Fibroblast of mammary gland (primary cell): ENCODE measurements at regions not wholly inside any gene's neighbourhood (a gene's known extent, or its start where the extent isn't known, plus 50 kb on each side); places are given as distances from the start of the nearest gene placed in this dataset.
"Not testable (repeated sequence)": the region's sequence is repeated elsewhere in the genome, so short reads cannot be mapped to it uniquely, and the experiment has no call there.

Source experiments
- DNase-seq: peaks from one replicate; pipeline ENCODE4 v3.0.0-alpha.2; 2010; ENCODE audit warnings: low read depth
- H3K4me3 ChIP-seq: 2 replicates; pipeline ENCODE4 v1.5.1; 2011; ENCODE audit warnings: low read depth, mild to moderate bottlenecking, low read length, moderate library complexity; ENCODE audit not compliant: control insufficient read depth

GRCh38 chr10:45902324-45902723 is 55.0 kb upstream of the AGAP4 start:
- not testable (repeated sequence) for DNase-seq, H3K4me3 ChIP-seq

GRCh38 chr10:45903614-45904013 is 56.3 kb upstream of the AGAP4 start:
- not testable (repeated sequence) for DNase-seq, H3K4me3 ChIP-seq

GRCh38 chr10:45904070-45904469 is 56.8 kb upstream of the AGAP4 start:
- not testable (repeated sequence) for H3K4me3 ChIP-seq, DNase-seq

GRCh38 chr10:45913205-45913604 is 59.1 kb upstream of the TIMM23 start:
- not testable (repeated sequence) for H3K4me3 ChIP-seq, DNase-seq

GRCh38 chr10:45914740-45915139 is 57.5 kb upstream of the TIMM23 start:
- not testable (repeated sequence) for H3K4me3 ChIP-seq, DNase-seq

- DNase-seq, H3K4me3 ChIP-seq: not testable (repeated sequence)
These were observed 56.7 kb upstream of the TIMM23 start for GRCh38 chr10:45915617-45916016.

GRCh38 chr10:45920876-45921275 is 51.4 kb upstream of the TIMM23 start:
- peak; percentile 8 for DNase-seq
- H3K4me3 ChIP-seq, result not testable (repeated sequence)
